Common myeloid progenitor, CD34-positive (primary cell): ENCODE measurements at regions not wholly inside any gene's neighbourhood (a gene's known extent, or its start where the extent isn't known, plus 50 kb on each side); places are given as distances from the start of the nearest gene placed in this dataset.

ENCODE experiments used
- CTCF ChIA-PET: fragments of 350-600 bp; sonication (Branson Sonifier 250); formaldehyde crosslinking; loops from one replicate; lab custom pipeline; 2021; ENCODE audit warnings: antibody characterized with exemption; lab: Charles Lee
- POLR2A ChIA-PET: fragments of 350-600 bp; sonication (Branson Sonifier 250); formaldehyde crosslinking; loops from one replicate; lab custom pipeline; 2021; ENCODE audit warnings: antibody characterized with exemption; lab: Charles Lee
- DNase-seq, 3 donors: peaks; one replicate each; pipeline versions ENCODE4 v3.0.0 to v3.0.0-alpha.2; 2013
- H3K27ac ChIP-seq, 2 experiments: 1 replicate in 1 of 2; 2 replicates in 1 of 2; pipeline ENCODE4 v1.7.0; 2013; ENCODE audit warnings: inconsistent platforms in 2 of 2, low read length in 2 of 2, mild to moderate bottlenecking in 2 of 2, low read depth in 1 of 2, moderate library complexity in 1 of 2; ENCODE audit not compliant: severe bottlenecking in 2 of 2, insufficient read depth in 1 of 2, poor library complexity in 1 of 2
- H3K27me3 ChIP-seq, 5 experiments: replicated peaks in 2 of 5; 1 replicate in 3 of 5; 2 replicates in 2 of 5; pipeline versions ENCODE4 v1.6.1 to v1.7.0; 2013; ENCODE audit warnings: low read length in 4 of 5, mild to moderate bottlenecking in 2 of 5, moderate library complexity in 2 of 5, inconsistent platforms in 1 of 5; ENCODE audit not compliant: insufficient read depth in 5 of 5, control insufficient read depth in 4 of 5
- H3K36me3 ChIP-seq, 4 experiments: 1 replicate in 2 of 4; 2 replicates in 2 of 4; pipeline versions ENCODE4 v1.6.1 to v1.7.0; 2013; ENCODE audit warnings: low read length in 3 of 4, control low read depth in 1 of 4, mild to moderate bottlenecking in 1 of 4; ENCODE audit not compliant: control insufficient read depth in 4 of 4, insufficient read depth in 4 of 4
- H3K4me1 ChIP-seq, 4 experiments: 1 replicate in 3 of 4; 2 replicates in 1 of 4; pipeline versions ENCODE4 v1.6.1 to v1.7.1; 2013; ENCODE audit warnings: low read length in 3 of 4, mild to moderate bottlenecking in 3 of 4, control low read depth in 1 of 4, inconsistent platforms in 1 of 4, moderate library complexity in 1 of 4; ENCODE audit not compliant: control insufficient read depth in 4 of 4, insufficient read depth in 4 of 4; ENCODE audit errors: control extremely low read depth in 1 of 4
- H3K4me3 ChIP-seq, 7 experiments: 1 replicate in 4 of 7; 2 replicates in 3 of 7; pipeline versions ENCODE4 v1.5.1 to v1.7.0; 2013; ENCODE audit warnings: mild to moderate bottlenecking in 7 of 7, low read length in 6 of 7, moderate library complexity in 6 of 7, inconsistent platforms in 2 of 7, low read depth in 2 of 7, control low read depth in 1 of 7; ENCODE audit not compliant: insufficient read depth in 4 of 7, control insufficient read depth in 1 of 7; ENCODE audit errors: extremely low read depth in 1 of 7
- H3K9me3 ChIP-seq, 5 experiments: 1 replicate in 4 of 5; 2 replicates in 1 of 5; pipeline versions ENCODE4 v1.6.1 to v1.7.1; 2013; ENCODE audit warnings: low read length in 4 of 5, mild to moderate bottlenecking in 2 of 5, inconsistent platforms in 1 of 5, low read depth in 1 of 5, moderate library complexity in 1 of 5; ENCODE audit not compliant: control insufficient read depth in 4 of 5, insufficient read depth in 2 of 5; ENCODE audit errors: control extremely low read depth in 1 of 5
- WGBS: methylation state at CpG from one replicate; pipeline ENCODE4 v1.1.5; 2013; ENCODE audit not compliant: insufficient coverage; 5-methylcytosine and 5-hydroxymethylcytosine counted together

GRCh38 chr1:195238313-195238712 lies 1369.9 kb downstream of the KCNT2 start:
- POLR2A ChIA-PET, result no interaction called here
- H3K4me1 ChIP-seq, result no peaks in the 10 kb centered on the region
- H3K4me3 ChIP-seq, result no peak overlapping the region
- H3K9me3 ChIP-seq, result peaks cover 0 to 7% (median 3%) of the 10 kb centered on the region in 5 experiments
- no peak overlapping the region for H3K27ac ChIP-seq
- CTCF ChIA-PET, result no interaction called here
- DNase-seq, result no peak
- H3K36me3 ChIP-seq, result no peaks in the 10 kb centered on the region
- 91% methylated on average over 5 of the region's 7 CpGs for WGBS
- H3K27me3 ChIP-seq, result no peaks in the 10 kb centered on the region

GRCh38 chr1:195236991-195237889 lies 1371.0 kb downstream of the KCNT2 start:
- POLR2A ChIA-PET, result no interaction called here
- WGBS, result 98% methylated on average over 5 of the region's 7 CpGs
- DNase-seq, result no peak
- CTCF ChIA-PET, result no interaction called here
- H3K4me3 ChIP-seq, result no peak overlapping the region
- no peaks in the 10 kb centered on the region for H3K27me3 ChIP-seq
- H3K9me3 ChIP-seq, result peaks cover 0 to 7% (median 3%) of the 10 kb centered on the region in 5 experiments
- no peaks in the 10 kb centered on the region for H3K4me1 ChIP-seq
- no peaks in the 10 kb centered on the region for H3K36me3 ChIP-seq
- no peak overlapping the region for H3K27ac ChIP-seq

- Histone ChIP-seq H3K27me3 (no peaks in the 10 kb centered on the region), H3K9me3 (peaks cover 0 to 2% (median 0%) of the 10 kb centered on the region in 5 experiments), H3K4me3 (no peak overlapping the region), H3K27ac (no peak overlapping the region), H3K4me1 (no peaks in the 10 kb centered on the region), H3K36me3 (no peaks in the 10 kb centered on the region)
- CTCF ChIA-PET, result no interaction called here
- no peak for DNase-seq
- POLR2A ChIA-PET, result no interaction called here
- WGBS, result 93% methylated on average over 18 of the region's 22 CpGs
These were observed 1389.6 kb downstream of the KCNT2 start for GRCh38 chr1:195218428-195219212.

- Histone ChIP-seq H3K4me1 (no peaks in the 10 kb centered on the region), H3K9me3 (peaks cover 0 to 1% (median 0%) of the 10 kb centered on the region in 5 experiments), H3K27ac (no peak overlapping the region), H3K36me3 (no peaks in the 10 kb centered on the region), H3K27me3 (no peaks in the 10 kb centered on the region), H3K4me3 (no peak overlapping the region)
- 80% methylated on average over 1 of the region's 4 CpGs for WGBS
- DNase-seq, result no peak
- POLR2A ChIA-PET, result no interaction called here
- CTCF ChIA-PET, result no interaction called here
These were observed 1406.0 kb downstream of the KCNT2 start for GRCh38 chr1:195202241-195202640.

- no peaks in the 10 kb centered on the region for H3K4me1 ChIP-seq
- H3K36me3 ChIP-seq, result no peaks in the 10 kb centered on the region
- peaks cover 0 to 1% (median 0%) of the 10 kb centered on the region in 5 experiments for H3K9me3 ChIP-seq
- DNase-seq, result no peak
- no peak overlapping the region for H3K27ac ChIP-seq
- H3K4me3 ChIP-seq, result no peak overlapping the region
- ChIA-PET CTCF (interaction anchor here (0.7 kb wide), 1 partner anchor 1984 kb away, joined by 3 read pairs; no protein-coding TSS in a partner anchor), POLR2A (no interaction called here)
- no CpG with 5 or more reads among the region's 1 CpG for WGBS
- no peaks in the 10 kb centered on the region for H3K27me3 ChIP-seq
These were observed 1407.5 kb downstream of the KCNT2 start for GRCh38 chr1:195200772-195201171.

GRCh38 chr1:195197116-195197515 lies 1411.1 kb downstream of the KCNT2 start:
- H3K27me3 ChIP-seq, result no peaks in the 10 kb centered on the region
- POLR2A ChIA-PET, result no interaction called here
- no CpG with 5 or more reads among the region's 1 CpG for WGBS

More at GRCh38 chr1:195197116-195197515, 1411.1 kb downstream of the KCNT2 start:
- DNase-seq, result no peak
- Histone ChIP-seq H3K36me3 (no peaks in the 10 kb centered on the region), H3K4me3 (no peak overlapping the region), H3K9me3 (peaks cover 0 to 1% (median 0%) of the 10 kb centered on the region in 5 experiments), H3K4me1 (no peaks in the 10 kb centered on the region), H3K27ac (no peak overlapping the region)
- CTCF ChIA-PET, result no interaction called here
